ENCODE measurements at regions not wholly inside any gene's neighbourhood (a gene's known extent, or its start where the extent isn't known, plus 50 kb on each side); places are given as distances from the start of the nearest gene placed in this dataset.
"Not testable (repeated sequence)": the region's sequence is repeated elsewhere in the genome, so short reads cannot be mapped to it uniquely, and the experiment has no call there.

GRCh38 chr3:10109-10996 is 186.2 kb upstream of the CHL1 start:
- not testable (repeated sequence) for DNase-seq

- no peak for DNase-seq
Observed at GRCh38 chr3:11734-12133, 184.8 kb upstream of the CHL1 start.

- DNase-seq, result no peak
Observed at GRCh38 chr3:14652-15051, 181.9 kb upstream of the CHL1 start.

GRCh38 chr3:16366-16765 is 180.2 kb upstream of the CHL1 start:
- no peak for DNase-seq

GRCh38 chr3:20421-20820 is 176.1 kb upstream of the CHL1 start:
- no peak for DNase-seq

GRCh38 chr3:24006-24405 is 172.6 kb upstream of the CHL1 start:
- DNase-seq, result no peak

GRCh38 chr3:25056-25455 is 171.5 kb upstream of the CHL1 start:
- DNase-seq, result no peak

- DNase-seq, result not testable (repeated sequence)
Observed at GRCh38 chr3:35985-36384, 160.6 kb upstream of the CHL1 start.

GRCh38 chr3:42871-43744 is 153.5 kb upstream of the CHL1 start:
- DNase-seq, result peak; percentile 53

- no peak for DNase-seq
Observed at GRCh38 chr3:44028-44676, 152.4 kb upstream of the CHL1 start.

- not testable (repeated sequence) for DNase-seq
Observed at GRCh38 chr3:44941-45340, 151.6 kb upstream of the CHL1 start.

GRCh38 chr3:46576-46975 is 150.0 kb upstream of the CHL1 start:
- no peak for DNase-seq

GRCh38 chr3:53441-53840 is 143.1 kb upstream of the CHL1 start:
- DNase-seq, result not testable (repeated sequence)

- DNase-seq, result no peak
Observed at GRCh38 chr3:54240-54639, 142.3 kb upstream of the CHL1 start.

GRCh38 chr3:56672-57071 is 139.9 kb upstream of the CHL1 start:
- DNase-seq, result no peak

- DNase-seq, result no peak
Observed at GRCh38 chr3:59854-60253, 136.7 kb upstream of the CHL1 start.

- peak; percentile 81 for DNase-seq
Observed at GRCh38 chr3:63095-63765, 133.3 kb upstream of the CHL1 start.

GRCh38 chr3:69690-70089 is 126.9 kb upstream of the CHL1 start:
- DNase-seq, result no peak

- no peak for DNase-seq
Observed at GRCh38 chr3:72776-73175, 123.8 kb upstream of the CHL1 start.

- no peak for DNase-seq
Observed at GRCh38 chr3:73271-73670, 123.3 kb upstream of the CHL1 start.

GRCh38 chr3:74676-75243 is 121.8 kb upstream of the CHL1 start:
- no peak for DNase-seq

- no peak for DNase-seq
Observed at GRCh38 chr3:75260-75659, 121.3 kb upstream of the CHL1 start.

- DNase-seq, result no peak
Observed at GRCh38 chr3:79542-79941, 117.0 kb upstream of the CHL1 start.

Measured in OCI-M1 (cell line).